Mucosa of descending colon (tissue), 3 donors: ENCODE measurements at regions not wholly inside any gene's neighbourhood (a gene's known extent, or its start where the extent isn't known, plus 50 kb on each side); places are given as distances from the start of the nearest gene placed in this dataset.

Experiments used
- ATAC-seq: fragments of 200-7000 bp; cut with Tn5 transposase; one replicate; pipeline ENCODE4 v1.9.1; 2020; ENCODE audit warnings: mild to moderate bottlenecking, moderate library complexity
- DNase-seq, 3 donors: peaks; one replicate each; pipeline ENCODE4 v3.0.0-alpha.2; 2020
- H3K36me3 ChIP-seq: fragments of 200-600 bp; one replicate; pipeline ENCODE4 v1.8.0; 2021; ENCODE audit warnings: low read depth, mild to moderate bottlenecking
- H3K4me1 ChIP-seq: fragments of 200-600 bp; one replicate; pipeline ENCODE4 v1.8.0; 2021; ENCODE audit warnings: low read depth, mild to moderate bottlenecking
- H3K4me3 ChIP-seq: fragments of 200-600 bp; one replicate; pipeline ENCODE4 v1.8.0; 2021; ENCODE audit warnings: mild to moderate bottlenecking
- H3K9me3 ChIP-seq: fragments of 200-600 bp; one replicate; pipeline ENCODE4 v1.8.0; 2021; ENCODE audit warnings: mild to moderate bottlenecking
- intact Hi-C, 2 donors: fragments of 100-400 bp; cut with DNase I in 1 of 2; cut with micrococcal nuclease in 1 of 2; formaldehyde crosslinking; loops; one replicate each; pipeline versions ENCODE4 v1.11.0 to v1.11.1; 2022; cut with DNase I, micrococcal nuclease
- TF ChIP-seq, protein P1 (sequence below): fragments of 200-600 bp; IDR thresholded peaks from one replicate; pipeline ENCODE4 v1.8.0; 2022; ENCODE audit warnings: antibody characterized with exemption, mild to moderate bottlenecking
- donor health status: DM: no; HTN: no; CAD: no; lungs with moderate emphysema.
- donor health status: DM: no; HTN: no; CAD: no.
- donor health status: DM: no; HTN: yes; CAD: no.

DNA sequence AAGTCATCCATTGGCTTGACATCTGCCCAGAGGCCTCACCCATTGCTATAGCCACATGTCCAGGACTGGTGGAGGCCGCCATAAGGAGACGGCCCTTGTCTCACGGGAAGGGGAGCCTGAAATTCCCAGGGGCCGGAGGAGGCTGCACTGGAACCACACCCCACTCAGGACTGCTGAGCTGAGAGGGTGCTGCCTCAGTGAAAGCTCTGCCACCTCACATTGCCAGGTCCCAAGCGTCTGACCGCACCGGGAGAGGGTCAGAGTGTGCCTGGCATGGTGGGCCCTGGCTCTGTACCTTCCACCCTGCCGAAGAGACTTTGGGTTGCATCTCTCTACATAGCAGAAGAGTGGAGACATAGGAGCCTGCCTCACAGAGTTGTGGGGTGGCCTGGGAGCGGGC, 134.1 kb upstream of the GLI2 start:
- no peak for ATAC-seq
- intact Hi-C loops, result no loop called here
- H3K9me3 ChIP-seq, result no peaks in the 10 kb centered on the region

DNA sequence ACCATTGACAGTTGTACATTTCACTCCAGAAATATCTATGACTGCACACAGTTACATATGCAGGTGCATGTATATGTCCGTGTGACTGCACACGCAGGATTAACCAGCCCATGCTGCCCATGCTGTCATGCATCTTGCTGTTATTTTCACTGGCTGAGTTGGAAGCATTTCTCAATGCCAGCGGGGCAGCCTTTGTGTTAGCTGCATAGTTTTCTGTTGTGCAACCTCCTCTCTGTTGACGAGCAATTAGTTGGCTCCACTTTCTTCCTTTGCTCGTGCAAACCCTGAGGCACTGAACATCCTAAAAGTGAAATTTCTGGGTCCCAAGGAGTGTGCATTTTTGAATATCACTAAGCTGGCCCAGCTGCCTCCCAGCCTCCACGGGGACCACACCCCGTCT, 133.4 kb upstream of the GLI2 start:
- H3K36me3 ChIP-seq, result no peaks in the 10 kb centered on the region
- H3K4me3 ChIP-seq, result no peak overlapping the region
- DNase-seq (peak in 1 of 3 donors; percentile 9), ATAC-seq (no peak)
- intact Hi-C loops, result no loop called here
- no peaks in the 10 kb centered on the region for H3K9me3 ChIP-seq
- H3K4me1 ChIP-seq, result no peaks in the 10 kb centered on the region
- TF ChIP-seq, protein P1, sequence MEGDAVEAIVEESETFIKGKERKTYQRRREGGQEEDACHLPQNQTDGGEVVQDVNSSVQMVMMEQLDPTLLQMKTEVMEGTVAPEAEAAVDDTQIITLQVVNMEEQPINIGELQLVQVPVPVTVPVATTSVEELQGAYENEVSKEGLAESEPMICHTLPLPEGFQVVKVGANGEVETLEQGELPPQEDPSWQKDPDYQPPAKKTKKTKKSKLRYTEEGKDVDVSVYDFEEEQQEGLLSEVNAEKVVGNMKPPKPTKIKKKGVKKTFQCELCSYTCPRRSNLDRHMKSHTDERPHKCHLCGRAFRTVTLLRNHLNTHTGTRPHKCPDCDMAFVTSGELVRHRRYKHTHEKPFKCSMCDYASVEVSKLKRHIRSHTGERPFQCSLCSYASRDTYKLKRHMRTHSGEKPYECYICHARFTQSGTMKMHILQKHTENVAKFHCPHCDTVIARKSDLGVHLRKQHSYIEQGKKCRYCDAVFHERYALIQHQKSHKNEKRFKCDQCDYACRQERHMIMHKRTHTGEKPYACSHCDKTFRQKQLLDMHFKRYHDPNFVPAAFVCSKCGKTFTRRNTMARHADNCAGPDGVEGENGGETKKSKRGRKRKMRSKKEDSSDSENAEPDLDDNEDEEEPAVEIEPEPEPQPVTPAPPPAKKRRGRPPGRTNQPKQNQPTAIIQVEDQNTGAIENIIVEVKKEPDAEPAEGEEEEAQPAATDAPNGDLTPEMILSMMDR, result no peak

More for the DNA sequence above, 134.1 kb upstream of the GLI2 start:
- TF ChIP-seq, protein P1, result no peak
- no peaks in the 10 kb centered on the region for H3K4me1 ChIP-seq
- DNase-seq, result peak in 1 of 3 donors; percentile 20
- H3K4me3 ChIP-seq, result no peak overlapping the region
- no peaks in the 10 kb centered on the region for H3K36me3 ChIP-seq

DNA sequence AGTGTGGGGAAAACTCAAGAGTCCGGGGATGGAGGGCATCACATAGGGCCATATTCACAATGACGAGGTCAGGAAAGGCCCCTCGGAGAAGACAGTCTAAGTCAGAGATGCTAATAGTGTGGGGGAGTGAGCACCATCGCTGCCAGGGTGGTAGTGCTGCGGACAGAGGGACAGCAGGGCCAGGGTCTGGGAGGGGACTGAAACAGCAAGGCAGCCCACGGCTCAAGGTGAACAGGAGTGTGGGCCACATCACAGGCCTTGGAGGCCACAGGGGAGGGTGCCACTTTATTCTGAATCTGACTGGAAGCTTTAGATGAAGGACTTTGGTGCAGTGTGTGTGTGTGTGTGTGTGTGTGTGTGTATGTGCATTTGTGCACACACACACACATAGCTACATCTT, 130.9 kb upstream of the GLI2 start:
- no peak for ATAC-seq
- intact Hi-C loops, result no loop called here
- Histone ChIP-seq H3K9me3 (no peaks in the 10 kb centered on the region), H3K4me1 (no peaks in the 10 kb centered on the region), H3K4me3 (no peak overlapping the region), H3K36me3 (no peaks in the 10 kb centered on the region)
- DNase-seq, result peak in 1 of 3 donors; percentile 7
- TF ChIP-seq, protein P1, result no peak

DNA sequence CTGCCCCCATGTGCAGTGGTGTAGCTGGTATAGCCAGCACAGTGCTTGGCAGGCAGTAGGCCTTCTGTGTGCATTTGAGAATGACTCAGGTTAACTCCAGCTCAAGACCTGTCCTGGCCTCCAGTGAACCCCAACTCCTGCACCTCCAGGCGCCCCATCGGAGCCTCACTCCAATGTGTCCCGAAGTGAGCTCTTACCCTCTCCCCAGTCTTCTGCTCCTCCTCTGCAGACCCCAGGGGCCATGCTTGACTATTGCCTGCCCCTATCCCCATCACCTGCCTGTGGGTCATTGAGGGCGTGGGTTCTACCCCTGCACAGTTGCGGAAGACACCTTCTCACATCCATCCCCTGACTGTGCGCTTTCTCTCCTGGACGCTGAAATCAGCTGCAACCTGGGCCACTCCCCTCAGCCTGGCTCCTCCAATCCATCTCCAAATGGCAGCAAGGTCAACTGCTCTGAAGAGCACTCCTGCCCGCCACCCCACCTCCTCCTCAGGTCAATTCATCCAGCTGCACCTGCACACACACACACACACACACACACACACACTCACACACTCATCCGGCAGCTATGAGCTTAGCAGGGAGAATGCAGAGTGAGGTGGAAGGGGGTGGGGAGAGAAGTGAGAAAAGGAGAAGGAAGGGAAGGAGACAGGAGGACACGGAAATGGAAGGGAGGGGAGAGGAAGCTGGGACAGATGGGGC, 130.3 kb upstream of the GLI2 start:
- no peaks in the 10 kb centered on the region for H3K4me1 ChIP-seq
- intact Hi-C loops, result no loop called here
- H3K4me3 ChIP-seq, result no peak overlapping the region
- TF ChIP-seq, protein P1, result no peak
- DNase-seq (peak in 1 of 3 donors; percentile 10), ATAC-seq (no peak)
- no peaks in the 10 kb centered on the region for H3K9me3 ChIP-seq
- H3K36me3 ChIP-seq, result no peaks in the 10 kb centered on the region

GRCh38 chr2:120606280-120606679, 129.4 kb upstream of the GLI2 start:
- DNase-seq (peak in 1 of 3 donors; percentile 25), ATAC-seq (no peak)
- no peak overlapping the region for H3K4me3 ChIP-seq
- TF ChIP-seq, protein P1, result no peak
- no peaks in the 10 kb centered on the region for H3K9me3 ChIP-seq
- intact Hi-C loops, result no loop called here
- no peaks in the 10 kb centered on the region for H3K4me1 ChIP-seq
- H3K36me3 ChIP-seq, result no peaks in the 10 kb centered on the region
